ENCODE measurements at regions not wholly inside any gene's neighbourhood (a gene's known extent, or its start where the extent isn't known, plus 50 kb on each side); places are given as distances from the start of the nearest gene placed in this dataset.

DNA sequence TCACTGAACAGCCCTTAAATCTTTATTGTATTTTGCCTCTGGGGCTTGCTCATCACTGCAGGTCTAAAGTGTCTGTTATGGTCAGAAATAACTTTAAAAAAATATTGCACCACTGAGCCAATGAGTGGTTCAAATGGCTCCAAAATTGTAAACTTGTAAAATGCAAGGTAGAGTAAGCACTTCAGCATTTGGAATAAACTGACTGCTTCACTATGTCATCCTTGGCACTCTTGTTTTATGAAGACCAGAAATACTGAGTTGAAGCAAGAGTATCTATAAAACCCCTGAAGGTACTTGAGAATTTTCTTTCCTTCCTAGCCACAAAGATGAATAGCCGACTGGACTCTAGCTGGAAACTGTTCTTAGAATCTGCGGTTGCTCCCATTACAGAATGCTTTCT lies 390.3 kb upstream of the DPH6 start:
- Histone ChIP-seq H3K4me3 (no peak overlapping the region), H3K27me3 (replicated peaks; ENCODE audit: insufficient read depth) (no peaks in the 10 kb centered on the region), H3K36me3 (no peaks in the 10 kb centered on the region), H3K4me1 (replicated peaks) (no peaks in the 10 kb centered on the region), H3K9me3 (no peaks in the 10 kb centered on the region), H3K27ac (no peak overlapping the region)
- intact Hi-C loops (cut with DNase I) = no loop called here
- 67% methylated on average over 2 of the region's 2 CpGs for WGBS
- no peak for TF ChIP-seq POLR2AphosphoS5 (IDR thresholded peaks at IDR 0.05)
- TF ChIP-seq POLR2A (IDR thresholded peaks at IDR 0.05) = no peak
- TF ChIP-seq, protein P1, sequence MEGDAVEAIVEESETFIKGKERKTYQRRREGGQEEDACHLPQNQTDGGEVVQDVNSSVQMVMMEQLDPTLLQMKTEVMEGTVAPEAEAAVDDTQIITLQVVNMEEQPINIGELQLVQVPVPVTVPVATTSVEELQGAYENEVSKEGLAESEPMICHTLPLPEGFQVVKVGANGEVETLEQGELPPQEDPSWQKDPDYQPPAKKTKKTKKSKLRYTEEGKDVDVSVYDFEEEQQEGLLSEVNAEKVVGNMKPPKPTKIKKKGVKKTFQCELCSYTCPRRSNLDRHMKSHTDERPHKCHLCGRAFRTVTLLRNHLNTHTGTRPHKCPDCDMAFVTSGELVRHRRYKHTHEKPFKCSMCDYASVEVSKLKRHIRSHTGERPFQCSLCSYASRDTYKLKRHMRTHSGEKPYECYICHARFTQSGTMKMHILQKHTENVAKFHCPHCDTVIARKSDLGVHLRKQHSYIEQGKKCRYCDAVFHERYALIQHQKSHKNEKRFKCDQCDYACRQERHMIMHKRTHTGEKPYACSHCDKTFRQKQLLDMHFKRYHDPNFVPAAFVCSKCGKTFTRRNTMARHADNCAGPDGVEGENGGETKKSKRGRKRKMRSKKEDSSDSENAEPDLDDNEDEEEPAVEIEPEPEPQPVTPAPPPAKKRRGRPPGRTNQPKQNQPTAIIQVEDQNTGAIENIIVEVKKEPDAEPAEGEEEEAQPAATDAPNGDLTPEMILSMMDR (IDR thresholded peaks at IDR 0.05) = no peak
- DNase-seq (ENCODE audit: low spot score) = no peak

DNA sequence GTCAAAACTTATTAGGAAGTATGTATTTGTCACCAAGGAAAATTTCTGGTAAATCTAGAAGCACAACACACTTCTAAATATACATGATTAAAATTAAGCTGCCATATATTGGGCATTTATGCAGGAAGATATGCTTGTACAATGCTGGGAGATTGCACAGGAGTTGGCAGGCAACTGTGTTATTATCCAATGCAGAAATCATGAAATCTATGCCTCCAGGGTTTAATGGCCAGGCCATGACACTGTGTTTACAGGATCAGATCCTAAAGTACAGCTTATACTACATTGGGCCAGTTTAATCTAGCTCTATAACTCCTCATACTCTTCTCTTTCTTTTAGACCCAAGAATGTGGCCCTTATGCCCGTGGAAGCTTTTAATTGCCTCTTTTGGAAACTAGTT lies 391.4 kb upstream of the DPH6 start:
- intact Hi-C loops (cut with DNase I) = no loop called here
- H3K9me3 ChIP-seq = no peaks in the 10 kb centered on the region
- H3K36me3 ChIP-seq = no peaks in the 10 kb centered on the region
- no peak overlapping the region for H3K4me3 ChIP-seq
- TF ChIP-seq POLR2AphosphoS5 (IDR thresholded peaks at IDR 0.05) = no peak
- TF ChIP-seq, protein P1 (IDR thresholded peaks at IDR 0.05) = no peak
- TF ChIP-seq POLR2A (IDR thresholded peaks at IDR 0.05) = no peak
- no peak overlapping the region for H3K27ac ChIP-seq
- WGBS = 73% methylated on average over 1 of the region's 1 CpG
- DNase-seq (ENCODE audit: low spot score) = no peak
- H3K27me3 ChIP-seq (replicated peaks; ENCODE audit: insufficient read depth) = no peaks in the 10 kb centered on the region
- no peaks in the 10 kb centered on the region for H3K4me1 ChIP-seq (replicated peaks)

DNA sequence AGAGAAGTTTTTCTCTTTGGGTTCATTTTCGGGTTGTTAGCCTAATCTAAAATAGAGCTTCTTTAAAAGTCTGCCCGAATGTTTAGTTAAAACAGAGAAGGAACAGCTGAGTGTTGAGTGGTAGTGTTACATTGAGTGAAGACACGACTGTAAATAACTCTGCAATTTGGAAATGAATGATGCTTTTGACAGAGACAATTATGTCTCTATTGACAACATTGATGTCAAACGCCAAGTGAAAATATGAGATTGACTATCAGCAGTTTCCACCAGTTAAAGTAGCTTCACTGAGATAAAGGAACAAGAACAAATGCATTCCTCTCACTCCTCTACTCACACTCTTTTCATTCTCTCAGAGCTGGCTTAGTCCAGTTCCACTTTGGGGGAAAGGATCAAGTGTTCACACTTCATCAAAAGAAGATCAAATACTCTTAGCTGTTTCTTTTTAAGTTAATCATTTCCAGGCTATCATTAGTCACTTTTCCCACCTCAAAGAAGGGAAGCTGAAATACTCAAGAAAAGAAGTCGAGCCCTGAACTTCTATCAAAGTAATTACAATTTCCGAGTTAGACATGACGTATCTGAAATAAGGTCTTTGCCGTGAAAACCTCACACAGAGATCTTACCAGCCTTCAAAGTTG lies 399.1 kb upstream of the DPH6 start:
- Histone ChIP-seq H3K36me3 (no peaks in the 10 kb centered on the region), H3K4me3 (no peak overlapping the region), H3K4me1 (replicated peaks) (no peaks in the 10 kb centered on the region), H3K9me3 (no peaks in the 10 kb centered on the region), H3K27ac (no peak overlapping the region), H3K27me3 (replicated peaks; ENCODE audit: insufficient read depth) (no peaks in the 10 kb centered on the region)
- TF ChIP-seq POLR2AphosphoS5 (IDR thresholded peaks at IDR 0.05) = no peak
- no peak for TF ChIP-seq POLR2A (IDR thresholded peaks at IDR 0.05)
- TF ChIP-seq, protein P1 (IDR thresholded peaks at IDR 0.05) = no peak
- WGBS = 85% methylated on average over 8 of the region's 8 CpGs
- intact Hi-C loops (cut with DNase I) = no loop called here
- no peak for DNase-seq (ENCODE audit: low spot score)

DNA sequence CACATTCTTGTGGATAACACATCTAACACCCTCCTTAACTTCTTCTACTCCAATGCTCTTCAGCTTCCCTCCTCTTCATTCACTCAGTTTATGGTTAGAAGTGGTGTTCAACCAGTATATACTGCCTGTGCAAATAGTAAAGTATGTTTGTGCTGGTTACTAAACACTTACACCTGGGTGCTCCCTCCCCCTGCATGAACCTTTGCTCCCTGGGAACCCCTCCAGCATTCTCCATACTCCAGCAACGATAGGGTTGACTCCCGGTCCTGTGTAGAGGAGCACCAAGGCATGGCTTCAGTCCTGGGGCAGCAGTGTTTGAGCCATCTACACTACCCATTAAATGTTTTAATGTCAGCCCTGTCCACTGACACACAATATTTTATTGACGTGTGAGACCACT lies 407.5 kb upstream of the DPH6 start:
- intact Hi-C loops (cut with DNase I) = no loop called here
- WGBS = 91% methylated on average over 3 of the region's 3 CpGs
- DNase-seq (ENCODE audit: low spot score) = no peak
- Histone ChIP-seq H3K36me3 (no peaks in the 10 kb centered on the region), H3K27me3 (replicated peaks; ENCODE audit: insufficient read depth) (no peaks in the 10 kb centered on the region), H3K4me3 (no peak overlapping the region), H3K4me1 (replicated peaks) (no peaks in the 10 kb centered on the region), H3K27ac (no peak overlapping the region), H3K9me3 (no peaks in the 10 kb centered on the region)
- TF ChIP-seq POLR2A (IDR thresholded peaks at IDR 0.05) = no peak
- no peak for TF ChIP-seq POLR2AphosphoS5 (IDR thresholded peaks at IDR 0.05)
- TF ChIP-seq, protein P1 (IDR thresholded peaks at IDR 0.05) = no peak

DNA sequence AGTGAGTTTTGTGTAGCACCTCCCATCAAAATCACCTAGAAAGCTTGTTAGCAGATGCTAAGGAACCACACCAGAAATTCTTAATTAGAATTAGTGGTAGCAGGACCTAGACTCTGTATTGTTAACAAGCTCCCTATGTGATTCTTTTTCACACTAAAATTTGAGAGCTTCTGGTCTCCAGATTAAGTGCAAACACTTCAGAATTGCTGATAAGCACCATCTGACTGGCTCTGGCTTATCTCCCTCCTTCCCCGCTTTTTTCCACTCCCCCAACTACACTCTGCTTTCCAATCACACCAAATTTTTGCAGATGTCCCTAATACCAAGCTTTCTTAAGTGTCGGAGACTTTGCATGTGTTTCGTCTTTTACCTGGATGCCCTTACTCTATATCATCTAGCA lies 410.1 kb upstream of the DPH6 start:
- WGBS = 66% methylated on average over 3 of the region's 3 CpGs
- intact Hi-C loops (cut with DNase I) = no loop called here
- Histone ChIP-seq H3K9me3 (no peaks in the 10 kb centered on the region), H3K4me1 (replicated peaks) (no peaks in the 10 kb centered on the region), H3K27me3 (replicated peaks; ENCODE audit: insufficient read depth) (no peaks in the 10 kb centered on the region), H3K4me3 (no peak overlapping the region), H3K27ac (no peak overlapping the region), H3K36me3 (no peaks in the 10 kb centered on the region)
- no peak for DNase-seq (ENCODE audit: low spot score)
- TF ChIP-seq POLR2A (IDR thresholded peaks at IDR 0.05) = no peak
- TF ChIP-seq POLR2AphosphoS5 (IDR thresholded peaks at IDR 0.05) = no peak
- TF ChIP-seq, protein P1 (IDR thresholded peaks at IDR 0.05) = no peak

Data from prostate gland (tissue), 2 donors.